Prostate gland (tissue), 2 donors: ENCODE measurements at regions not wholly inside any gene's neighbourhood (a gene's known extent, or its start where the extent isn't known, plus 50 kb on each side); places are given as distances from the start of the nearest gene placed in this dataset.

Experiments used
- DNase-seq: peaks from one replicate; pipeline ENCODE4 v3.0.0-alpha.2; 2019; ENCODE audit warnings: low spot score
- H3K27ac ChIP-seq, 2 donors: fragments of 200-600 bp; sonication (generic); 2 replicates each; pipeline ENCODE4 v1.5.1; 2017 to 2019
- H3K27me3 ChIP-seq: fragments of 200-600 bp; sonication (generic); replicated peaks from 2 replicates; pipeline ENCODE4 v1.5.1; 2019; ENCODE audit not compliant: insufficient read depth
- H3K36me3 ChIP-seq, 2 donors: fragments of 200-600 bp; sonication (generic); 1 replicate in 1 of 2; 2 replicates in 1 of 2; pipeline versions ENCODE4 v1.5.1 to v1.8.1; 2017 to 2019
- H3K4me1 ChIP-seq: fragments of 200-600 bp; sonication (generic); replicated peaks from 2 replicates; pipeline ENCODE4 v1.5.1; 2019
- H3K4me3 ChIP-seq, 2 donors: fragments of 200-600 bp; sonication (generic); 2 replicates each; pipeline ENCODE4 v1.5.1; 2017 to 2019
- H3K9me3 ChIP-seq: fragments of 200-600 bp; sonication (generic); 2 replicates; pipeline ENCODE4 v1.5.1; 2017
- CTCF ChIP-seq, 4 experiments: fragments of 200-600 bp in 2 of 4; fragments of 450-650 bp in 2 of 4; sonication (generic) in 2 of 4; IDR thresholded peaks; 1 replicate in 3 of 4; 2 replicates in 1 of 4; pipeline ENCODE4 v1.5.1; 2016 to 2019; ENCODE audit warnings: antibody characterized with exemption in 4 of 4, mild to moderate bottlenecking in 2 of 4, moderate library complexity in 2 of 4
- POLR2A ChIP-seq: fragments of 450-650 bp; IDR thresholded peaks from one replicate; pipeline ENCODE4 v1.6.1; 2016; ENCODE audit warnings: antibody characterized with exemption, mild to moderate bottlenecking
- POLR2AphosphoS5 ChIP-seq: sonication (generic); formaldehyde crosslinking; IDR thresholded peaks from one replicate; pipeline ENCODE4 v1.6.1; 2017; ENCODE audit warnings: antibody characterized with exemption
- WGBS: methylation state at CpG from one replicate; pipeline ENCODE4 v1.1.5; 2018; 5-methylcytosine and 5-hydroxymethylcytosine counted together
- intact Hi-C: fragments of 100-400 bp; cut with DNase I; formaldehyde crosslinking; loops from one replicate; pipeline ENCODE4 v1.14.2; 2022

- H3K4me3 ChIP-seq, result no peak overlapping the region
- no peaks in the 10 kb centered on the region for H3K9me3 ChIP-seq
- H3K36me3 ChIP-seq, result no peaks in the 10 kb centered on the region
- H3K27me3 ChIP-seq, result no peaks in the 10 kb centered on the region
- no peak overlapping the region for H3K27ac ChIP-seq
- no peak for DNase-seq
- no peaks in the 10 kb centered on the region for H3K4me1 ChIP-seq
- intact Hi-C loops, result no loop called here
- 80% methylated on average over 17 of the region's 17 CpGs for WGBS
- TF ChIP-seq CTCF (IDR thresholded peaks at IDR 0.05) (no peak), POLR2A (no peak), POLR2AphosphoS5 (no peak)
Observed at GRCh38 chr20:58043236-58044140, 185.0 kb downstream of the ANKRD60 start.

GRCh38 chr20:58042591-58042990 is 185.9 kb downstream of the ANKRD60 start:
- TF ChIP-seq POLR2AphosphoS5 (no peak), POLR2A (no peak), CTCF (IDR thresholded peaks at IDR 0.05) (no peak)
- H3K27ac ChIP-seq, result no peak overlapping the region

GRCh38 chr20:58040447-58041290 is 187.8 kb downstream of the ANKRD60 start:
- TF ChIP-seq CTCF (IDR thresholded peaks at IDR 0.05) (no peak), POLR2AphosphoS5 (no peak), POLR2A (no peak)
- H3K9me3 ChIP-seq, result no peaks in the 10 kb centered on the region
- H3K4me3 ChIP-seq, result no peak overlapping the region
- DNase-seq, result no peak
- no peaks in the 10 kb centered on the region for H3K4me1 ChIP-seq
- H3K36me3 ChIP-seq, result no peaks in the 10 kb centered on the region
- no peaks in the 10 kb centered on the region for H3K27me3 ChIP-seq
- intact Hi-C loops, result no loop called here
- WGBS, result 94% methylated on average over 15 of the region's 15 CpGs
- H3K27ac ChIP-seq, result no peak overlapping the region

More at GRCh38 chr20:58042591-58042990, 185.9 kb downstream of the ANKRD60 start:
- Histone ChIP-seq H3K4me1 (no peaks in the 10 kb centered on the region), H3K27me3 (no peaks in the 10 kb centered on the region), H3K36me3 (no peaks in the 10 kb centered on the region), H3K4me3 (no peak overlapping the region), H3K9me3 (no peaks in the 10 kb centered on the region)
- intact Hi-C loops, result no loop called here
- 82% methylated on average over 1 of the region's 1 CpG for WGBS
- DNase-seq, result no peak

GRCh38 chr20:58039274-58040092 is 189.0 kb downstream of the ANKRD60 start:
- no peak overlapping the region for H3K27ac ChIP-seq
- no peak overlapping the region for H3K4me3 ChIP-seq
- no peaks in the 10 kb centered on the region for H3K36me3 ChIP-seq
- H3K9me3 ChIP-seq, result no peaks in the 10 kb centered on the region
- no peaks in the 10 kb centered on the region for H3K27me3 ChIP-seq
- WGBS, result 58% methylated on average over 26 of the region's 26 CpGs
- DNase-seq, result no peak
- TF ChIP-seq POLR2A (no peak), POLR2AphosphoS5 (no peak), CTCF (IDR thresholded peaks at IDR 0.05) (no peak)
- H3K4me1 ChIP-seq, result no peaks in the 10 kb centered on the region
- intact Hi-C loops, result no loop called here
